Esophagus muscularis mucosa (tissue), 3 donors: ENCODE measurements at regions not wholly inside any gene's neighbourhood (a gene's known extent, or its start where the extent isn't known, plus 50 kb on each side); places are given as distances from the start of the nearest gene placed in this dataset.

Source experiments
- POLR2A ChIP-seq: fragments of 450-650 bp; IDR thresholded peaks from one replicate; pipeline ENCODE4 v1.6.1; 2017; ENCODE audit warnings: antibody characterized with exemption, moderate library complexity, mild to moderate bottlenecking, low read depth
- POLR2AphosphoS5 ChIP-seq, 2 donors: sonication (generic); formaldehyde crosslinking; IDR thresholded peaks; one replicate each; pipeline ENCODE4 v1.6.1; 2017; ENCODE audit warnings: antibody characterized with exemption in 2 of 2
- TF ChIP-seq, protein P1 (sequence below), 3 experiments: fragments of 200-600 bp in 2 of 3; fragments of 450-650 bp in 1 of 3; sonication (generic) in 2 of 3; IDR thresholded peaks; one replicate each; pipeline ENCODE4 v1.5.1; 2017 to 2019; ENCODE audit warnings: antibody characterized with exemption in 3 of 3, mild to moderate bottlenecking in 2 of 3, moderate library complexity in 1 of 3

DNA sequence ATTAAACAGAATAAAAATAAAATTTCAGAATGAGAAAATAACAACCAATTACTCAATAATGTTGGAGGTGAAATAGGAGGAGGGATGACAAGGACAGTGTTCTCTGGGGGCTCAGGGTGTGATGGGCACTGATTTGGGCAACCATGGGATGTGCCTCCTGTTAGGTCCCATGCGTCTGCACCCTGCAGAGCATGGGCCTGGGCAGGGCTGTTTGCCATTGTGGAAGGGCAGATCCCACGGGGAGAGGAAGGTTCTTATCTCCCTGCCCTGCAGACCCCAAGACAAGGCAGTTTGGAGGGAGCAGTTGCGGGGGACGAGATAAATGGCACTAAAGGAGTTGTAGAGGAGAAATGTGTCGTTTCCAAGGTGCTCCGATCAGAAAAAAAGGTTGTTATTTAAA is 206.3 kb downstream of the THBS2 start:
- TF ChIP-seq, protein P1, sequence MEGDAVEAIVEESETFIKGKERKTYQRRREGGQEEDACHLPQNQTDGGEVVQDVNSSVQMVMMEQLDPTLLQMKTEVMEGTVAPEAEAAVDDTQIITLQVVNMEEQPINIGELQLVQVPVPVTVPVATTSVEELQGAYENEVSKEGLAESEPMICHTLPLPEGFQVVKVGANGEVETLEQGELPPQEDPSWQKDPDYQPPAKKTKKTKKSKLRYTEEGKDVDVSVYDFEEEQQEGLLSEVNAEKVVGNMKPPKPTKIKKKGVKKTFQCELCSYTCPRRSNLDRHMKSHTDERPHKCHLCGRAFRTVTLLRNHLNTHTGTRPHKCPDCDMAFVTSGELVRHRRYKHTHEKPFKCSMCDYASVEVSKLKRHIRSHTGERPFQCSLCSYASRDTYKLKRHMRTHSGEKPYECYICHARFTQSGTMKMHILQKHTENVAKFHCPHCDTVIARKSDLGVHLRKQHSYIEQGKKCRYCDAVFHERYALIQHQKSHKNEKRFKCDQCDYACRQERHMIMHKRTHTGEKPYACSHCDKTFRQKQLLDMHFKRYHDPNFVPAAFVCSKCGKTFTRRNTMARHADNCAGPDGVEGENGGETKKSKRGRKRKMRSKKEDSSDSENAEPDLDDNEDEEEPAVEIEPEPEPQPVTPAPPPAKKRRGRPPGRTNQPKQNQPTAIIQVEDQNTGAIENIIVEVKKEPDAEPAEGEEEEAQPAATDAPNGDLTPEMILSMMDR (IDR thresholded peaks at IDR 0.05): no peak
- no peak for TF ChIP-seq POLR2A
- no peak for TF ChIP-seq POLR2AphosphoS5 (IDR thresholded peaks at IDR 0.05)
